NAMALWA (cell line): ENCODE measurements at regions not wholly inside any gene's neighbourhood (a gene's known extent, or its start where the extent isn't known, plus 50 kb on each side); places are given as distances from the start of the nearest gene placed in this dataset.
"Not testable (repeated sequence)": the region's sequence is repeated elsewhere in the genome, so short reads cannot be mapped to it uniquely, and the experiment has no call there.

Experiments
- DNase-seq: peaks from one replicate; pipeline ENCODE4 v3.0.0-alpha.2; 2015; ENCODE audit warnings: low spot score

DNA sequence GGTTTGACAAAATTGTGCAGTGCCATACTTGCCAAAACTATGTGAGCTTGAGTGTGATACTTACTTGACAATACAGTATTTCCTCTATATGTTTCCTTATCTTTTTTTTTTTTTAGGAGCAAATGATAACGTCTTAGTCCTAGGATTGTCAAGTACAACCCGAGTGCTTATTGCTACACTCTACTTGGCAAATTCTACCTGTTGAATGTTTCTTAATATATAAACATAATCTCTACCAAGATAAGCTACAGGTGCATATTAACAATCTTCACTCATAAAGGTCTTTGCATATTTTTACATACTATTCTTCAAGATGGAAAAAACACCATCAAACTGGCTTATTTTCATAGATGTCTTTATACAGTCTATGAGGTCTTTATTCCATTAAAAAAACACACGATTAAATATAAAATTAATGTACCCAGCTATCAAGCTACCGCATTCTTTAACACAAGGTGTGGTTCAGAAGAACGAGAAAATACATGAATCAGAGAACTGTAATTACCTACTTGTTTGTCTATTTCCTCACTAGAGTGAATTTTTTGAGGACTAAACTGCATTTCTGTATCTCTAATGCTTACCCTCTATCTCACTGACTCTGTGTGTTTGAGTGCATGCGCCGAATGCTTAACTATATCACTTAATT is 76.1 kb upstream of the PDSS1 start:
- DNase-seq: no peak

DNA sequence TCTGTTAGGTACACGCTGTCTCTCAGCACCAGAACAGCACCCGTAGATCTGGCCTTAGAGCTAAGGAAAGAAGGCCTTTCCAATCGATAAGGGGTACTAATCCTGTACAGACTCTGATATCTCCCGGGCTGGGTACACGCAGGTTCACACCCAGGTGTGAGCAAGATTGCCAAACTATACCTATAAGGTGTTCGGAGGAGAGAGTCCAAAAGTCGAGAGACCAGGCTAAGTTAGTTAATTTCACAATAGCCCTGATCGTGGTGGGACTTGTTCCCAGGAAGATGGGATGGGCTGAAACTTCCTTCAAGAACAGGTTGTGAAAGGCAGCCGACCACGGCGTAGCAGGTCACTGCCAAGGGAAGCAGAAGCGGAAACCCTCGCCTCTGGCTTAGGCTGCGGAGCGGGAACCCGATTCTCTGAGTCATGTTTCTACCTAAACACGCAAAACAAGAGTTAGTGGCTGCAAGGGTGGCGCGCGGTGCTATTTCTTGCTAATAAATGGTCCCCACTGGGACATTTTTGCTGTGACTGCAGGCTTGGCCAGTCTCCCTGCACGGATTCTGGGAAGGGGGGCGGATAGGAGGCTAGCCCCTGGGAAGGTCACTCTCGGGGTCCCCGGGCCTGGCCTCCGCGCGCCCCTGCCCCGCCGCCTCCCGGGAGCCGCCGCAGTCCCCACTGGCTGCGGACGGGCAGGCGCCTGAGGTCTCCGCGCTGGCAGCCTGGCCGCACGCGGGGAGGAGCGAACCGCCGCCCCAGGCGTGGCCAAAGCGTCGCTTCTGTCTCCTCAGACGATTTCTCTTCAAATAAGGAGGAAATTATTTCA is 75.4 kb upstream of the PDSS1 start:
- DNase-seq: no peak

DNA sequence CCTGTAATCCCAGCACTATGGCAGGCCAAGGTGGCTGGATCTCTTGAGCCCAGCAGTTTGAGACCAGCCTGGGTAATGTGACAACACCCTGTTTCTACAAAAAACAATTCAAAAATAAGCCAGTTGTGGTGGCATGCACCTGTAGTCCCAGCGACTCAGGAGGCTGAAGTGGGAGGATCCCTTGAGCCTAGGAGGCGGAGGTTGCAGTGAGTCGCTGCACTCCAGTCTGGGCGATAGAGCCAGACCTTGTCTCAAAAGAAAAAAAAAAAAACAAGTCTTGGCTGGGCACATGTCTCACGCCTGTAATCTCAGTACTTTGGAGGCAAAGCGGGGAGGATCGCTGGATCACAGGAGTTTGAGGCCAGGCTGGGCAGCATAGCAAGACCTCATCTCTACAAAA is 74.6 kb upstream of the PDSS1 start:
- no peak for DNase-seq

DNA sequence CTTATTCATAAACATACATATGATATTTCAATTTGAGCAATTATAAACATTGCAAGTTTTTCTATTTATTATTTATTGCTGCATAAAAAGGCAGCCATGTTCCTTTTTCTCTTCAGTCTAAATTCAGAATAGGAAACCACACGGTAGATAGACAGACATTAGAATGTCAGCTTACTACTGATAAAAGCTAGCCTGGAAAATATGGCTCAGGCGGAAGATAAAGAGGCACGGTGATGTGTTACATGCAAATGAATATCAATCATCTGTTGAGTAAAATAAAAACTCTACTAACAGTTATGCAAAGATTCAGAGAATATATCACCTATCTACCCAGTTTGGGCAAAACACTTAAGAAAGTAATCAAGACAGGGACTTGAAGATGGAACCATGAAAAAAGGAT is 73.5 kb upstream of the PDSS1 start:
- DNase-seq: no peak

DNA sequence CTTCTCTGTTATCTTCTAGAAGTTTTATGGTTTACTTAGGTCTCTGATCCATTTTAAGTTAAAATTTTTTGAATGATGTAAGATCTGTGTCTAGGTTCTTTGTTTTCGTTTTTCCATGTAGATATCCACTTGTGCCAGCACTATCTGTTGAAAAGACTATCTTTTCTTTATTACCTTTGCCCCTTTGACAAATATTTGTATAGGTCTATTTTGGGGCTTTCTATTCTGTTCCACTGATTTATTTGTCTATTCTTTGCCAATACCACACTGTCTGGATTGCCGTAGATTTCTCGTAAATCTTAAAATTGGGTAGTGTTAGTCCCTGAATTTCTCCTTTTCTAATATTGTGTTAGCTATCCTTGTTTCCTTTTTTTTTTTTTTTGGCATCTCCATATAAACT is 71.4 kb upstream of the PDSS1 start:
- no peak for DNase-seq

DNA sequence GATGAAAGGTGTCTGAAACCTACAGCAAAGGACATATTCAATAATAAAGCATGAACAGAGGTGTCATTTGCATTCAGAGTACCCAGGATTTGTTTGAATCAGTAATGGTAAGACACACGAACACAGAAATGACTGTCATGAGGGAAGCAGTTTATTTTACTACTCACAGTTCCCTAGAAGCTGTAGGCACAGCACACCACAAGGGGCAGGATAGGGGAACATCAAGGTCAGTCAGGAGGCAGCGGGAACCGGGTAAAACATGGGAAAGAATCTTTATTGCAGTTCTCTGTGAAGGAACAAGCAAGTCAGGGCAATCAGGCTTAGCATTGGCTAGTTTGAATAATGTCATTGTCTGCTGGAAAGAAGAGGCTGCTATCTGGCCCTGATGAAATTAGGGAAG is 70.2 kb upstream of the PDSS1 start:
- peak; percentile 4 for DNase-seq

DNA sequence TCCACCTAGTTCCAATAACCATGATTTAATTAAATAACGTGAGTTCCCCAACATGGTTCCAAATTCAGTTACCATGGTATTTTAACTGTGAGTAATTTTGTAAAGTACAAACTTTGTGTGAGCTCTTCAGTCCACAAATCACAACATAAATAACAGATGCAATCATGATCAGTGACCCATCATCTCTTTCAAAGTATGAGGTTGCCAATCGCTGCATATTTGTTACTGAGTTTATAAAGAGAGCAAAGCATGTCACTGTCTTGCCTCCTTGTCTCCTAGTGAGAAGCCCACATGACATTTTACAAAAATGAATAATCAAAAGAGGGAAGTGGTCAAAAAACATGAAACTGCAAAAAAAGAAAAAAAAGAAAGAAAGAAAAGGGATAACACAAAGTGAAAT is 69.1 kb upstream of the PDSS1 start:
- DNase-seq: peak; percentile 7

DNA sequence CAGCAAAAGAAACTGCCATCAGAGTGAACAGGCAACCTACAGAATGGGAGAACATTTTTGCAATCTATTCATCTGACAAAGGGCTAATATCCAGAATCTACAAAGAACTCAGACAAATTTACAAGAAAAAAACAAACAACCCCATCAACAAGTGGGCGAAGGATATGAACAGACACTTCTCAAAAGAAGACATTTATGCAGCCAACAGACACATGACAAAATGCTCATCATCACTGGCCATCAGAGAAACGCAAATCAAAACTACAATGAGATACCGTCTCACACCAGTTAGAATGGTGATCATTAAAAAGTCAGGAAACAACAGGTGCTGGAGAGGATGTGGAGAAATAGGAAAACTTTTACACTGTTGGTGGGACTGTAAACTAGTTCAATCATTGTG is 65.3 kb upstream of the PDSS1 start:
- DNase-seq: not testable (repeated sequence)

DNA sequence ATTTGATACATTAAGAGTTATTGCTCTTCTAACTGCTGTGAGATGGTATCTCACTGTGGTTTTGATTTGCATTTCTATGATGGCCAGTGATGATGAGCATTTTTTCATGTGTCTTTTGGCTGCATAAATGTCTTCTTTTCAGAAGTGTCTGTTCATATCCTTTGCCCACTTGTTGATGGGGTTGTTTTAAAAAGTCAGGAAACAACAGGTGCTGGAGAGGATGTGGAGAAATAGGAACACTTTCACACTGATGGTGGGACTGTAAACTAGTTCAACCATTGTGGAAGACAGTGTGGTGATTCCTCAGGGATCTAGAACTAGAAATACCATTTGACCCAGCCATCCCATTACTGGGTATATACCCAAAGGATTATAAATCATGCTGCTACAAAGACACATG is 63.4 kb upstream of the PDSS1 start:
- DNase-seq: not testable (repeated sequence)

DNA sequence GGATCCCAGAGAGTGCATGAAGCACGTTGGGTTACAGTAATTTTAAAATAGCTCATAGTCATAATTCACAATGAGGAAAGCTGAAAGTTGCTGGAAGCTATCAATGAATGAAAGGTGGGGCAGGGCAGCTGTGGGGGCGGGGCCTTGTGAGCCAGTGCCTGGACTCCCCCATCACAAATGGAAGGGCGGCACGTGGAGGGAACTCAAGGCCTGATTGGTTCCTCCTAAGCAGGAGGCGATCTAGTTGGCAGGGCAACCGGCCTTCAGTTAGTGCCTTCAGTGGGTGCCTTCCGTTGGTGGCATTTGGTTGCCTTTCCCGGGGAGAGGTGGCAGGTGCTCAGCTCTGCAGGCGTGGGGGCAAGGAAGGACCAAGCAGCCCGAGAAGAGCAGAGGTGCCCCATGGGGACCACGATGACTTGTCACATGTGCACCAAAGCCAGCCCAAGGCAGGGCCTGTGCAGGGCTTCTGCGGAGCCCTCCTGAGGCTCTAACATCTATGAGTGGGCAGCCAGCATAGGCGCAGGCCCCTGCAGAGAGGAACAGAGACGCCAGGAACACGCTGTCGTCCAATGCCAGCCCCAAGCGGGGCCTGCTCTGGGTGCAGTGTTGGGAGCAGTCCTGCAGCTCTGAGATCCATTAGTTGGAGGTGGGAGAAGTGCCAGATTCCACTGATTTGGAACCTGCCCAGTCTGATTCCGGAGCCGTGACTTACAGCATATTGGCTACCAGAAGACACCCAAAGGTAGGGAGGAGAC is 59.8 kb upstream of the PDSS1 start:
- no peak for DNase-seq

DNA sequence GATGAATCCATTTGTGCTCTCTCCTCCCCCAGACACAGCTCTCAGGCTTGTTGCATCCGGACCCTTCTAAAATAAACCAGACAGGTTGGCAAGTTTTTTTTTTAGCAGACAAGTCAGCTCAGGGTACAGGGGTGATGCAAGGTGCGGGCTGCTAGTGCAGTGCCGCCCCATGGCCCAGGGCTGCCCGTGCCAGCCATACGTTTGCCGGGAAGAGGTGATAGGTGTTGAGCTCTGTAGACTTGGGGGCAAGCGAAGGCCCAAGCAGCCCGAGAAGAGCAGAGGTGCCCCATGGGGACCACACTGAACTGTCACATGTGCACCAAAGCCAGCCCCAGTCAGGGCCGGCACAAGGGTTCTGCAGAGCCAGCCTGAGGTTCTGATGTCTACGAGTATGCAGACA is 57.1 kb upstream of the PDSS1 start:
- no peak for DNase-seq

DNA sequence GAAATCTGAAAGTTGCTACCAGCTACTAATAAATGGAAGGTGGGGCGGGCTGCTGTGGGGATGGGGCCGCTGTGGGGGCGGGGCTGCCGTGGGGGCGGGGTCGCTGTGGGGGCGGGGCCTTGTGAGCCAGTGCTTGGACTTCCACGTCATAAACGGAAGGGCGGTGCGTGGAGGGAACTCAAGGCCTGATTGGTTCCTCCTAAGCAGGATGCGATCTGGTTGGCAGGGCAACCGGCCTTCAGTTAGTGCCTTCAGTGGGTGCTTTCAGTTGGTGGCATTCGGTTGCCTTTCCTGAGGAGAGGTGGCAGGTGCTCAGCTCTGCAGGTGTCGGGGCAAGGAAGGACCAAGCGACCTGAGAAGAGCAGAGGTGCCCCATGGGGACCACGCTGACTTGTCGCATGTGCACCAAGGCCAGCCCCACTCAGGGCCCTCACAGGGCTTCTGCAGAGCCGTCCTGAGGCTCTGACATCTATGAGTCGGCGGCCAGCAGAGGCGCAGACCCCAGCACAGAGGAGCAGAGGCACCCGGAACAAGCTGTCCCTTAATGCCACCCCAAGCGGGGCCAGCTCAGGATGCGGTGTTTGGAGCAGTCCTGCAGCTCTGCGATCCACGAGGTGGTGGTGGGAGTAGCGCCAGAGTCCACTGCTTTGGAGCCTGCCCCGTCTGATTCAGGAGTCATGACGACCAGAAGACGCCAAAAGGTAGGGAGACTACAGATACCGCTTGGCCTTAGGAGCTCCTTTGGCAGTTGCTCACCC is 54.4 kb upstream of the PDSS1 start:
- DNase-seq: no peak

DNA sequence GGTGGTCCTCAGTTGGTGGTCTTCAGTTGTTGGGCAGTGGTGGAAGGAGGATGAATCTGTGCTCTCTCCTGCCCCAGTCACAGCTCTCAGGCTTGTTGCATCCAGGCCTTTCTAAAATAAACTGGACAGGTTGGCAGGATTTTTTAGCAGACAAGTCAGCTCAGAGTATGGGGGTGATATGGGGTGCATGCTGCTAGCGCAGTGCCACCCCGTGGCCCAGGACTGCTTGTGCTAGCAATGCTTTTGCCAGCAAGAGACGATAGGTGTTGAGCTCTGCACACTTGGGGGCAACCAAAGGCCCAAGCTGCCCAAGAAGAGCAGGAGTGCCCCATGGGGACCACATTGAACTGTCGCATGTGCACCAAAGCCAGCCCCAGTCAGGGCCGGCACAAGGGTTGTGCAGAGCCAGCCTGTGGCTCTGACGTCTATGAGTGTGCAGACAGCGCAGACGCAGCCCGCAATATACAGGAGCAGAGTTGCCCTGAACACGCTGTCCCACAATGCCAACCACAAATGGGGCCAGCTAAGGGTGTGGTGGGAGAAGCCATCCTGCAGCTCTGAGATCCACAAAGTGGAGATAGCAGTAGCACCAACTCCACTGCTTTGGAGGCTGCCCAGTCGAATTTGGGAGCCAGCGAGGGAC is 49.8 kb upstream of the PDSS1 start:
- DNase-seq: no peak
